Effector memory CD4-positive, alpha-beta T cell (primary cell): ENCODE measurements at regions not wholly inside any gene's neighbourhood (a gene's known extent, or its start where the extent isn't known, plus 50 kb on each side); places are given as distances from the start of the nearest gene placed in this dataset.
"Not testable (repeated sequence)": the region's sequence is repeated elsewhere in the genome, so short reads cannot be mapped to it uniquely, and the experiment has no call there.

Source experiments
- DNase-seq, 3 donors: peaks; one replicate each; pipeline ENCODE4 v3.0.0-alpha.2; 2020
- H3K27ac ChIP-seq: 2 replicates; pipeline ENCODE4 v1.7.0; 2013; ENCODE audit warnings: mild to moderate bottlenecking, low read length, moderate library complexity; ENCODE audit not compliant: insufficient read depth, poor library complexity, severe bottlenecking
- H3K27me3 ChIP-seq: replicated peaks from 2 replicates; pipeline ENCODE4 v1.7.0; 2013; ENCODE audit warnings: mild to moderate bottlenecking, low read length; ENCODE audit not compliant: insufficient read depth, control insufficient read depth, poor library complexity, severe bottlenecking
- H3K36me3 ChIP-seq: 2 replicates; pipeline ENCODE4 v1.7.0; 2013; ENCODE audit warnings: mild to moderate bottlenecking, low read length, moderate library complexity; ENCODE audit not compliant: control insufficient read depth, insufficient read depth
- H3K4me1 ChIP-seq: 2 replicates; pipeline ENCODE4 v1.7.0; 2013; ENCODE audit warnings: low read length, mild to moderate bottlenecking; ENCODE audit not compliant: control insufficient read depth, insufficient read depth, poor library complexity, severe bottlenecking
- H3K4me3 ChIP-seq: 2 replicates; pipeline ENCODE4 v1.7.0; 2013; ENCODE audit warnings: low read length, low read depth, mild to moderate bottlenecking; ENCODE audit not compliant: insufficient read depth, poor library complexity, severe bottlenecking
- H3K9me3 ChIP-seq: 2 replicates; pipeline ENCODE4 v1.7.0; 2013; ENCODE audit warnings: mild to moderate bottlenecking, low read length, moderate library complexity; ENCODE audit not compliant: control insufficient read depth

- peak overlapping the region; percentile 80 for H3K27ac ChIP-seq
- H3K4me1 ChIP-seq: peaks cover 51% of the 10 kb centered on the region
- no peaks in the 10 kb centered on the region for H3K36me3 ChIP-seq
- no peaks in the 10 kb centered on the region for H3K27me3 ChIP-seq
- H3K4me3 ChIP-seq: no peak overlapping the region
- H3K9me3 ChIP-seq: no peaks in the 10 kb centered on the region
- DNase-seq: peak; percentile 71 to 82 (median 74)
These were observed 59.7 kb downstream of the RAP2B start for GRCh38 chr3:153221748-153222162.

GRCh38 chr3:153226877-153227276 lies 64.9 kb downstream of the RAP2B start:
- not testable (repeated sequence) for H3K27me3 ChIP-seq, H3K4me3 ChIP-seq, DNase-seq, H3K9me3 ChIP-seq, H3K36me3 ChIP-seq, H3K27ac ChIP-seq
- peaks cover 18% of the 10 kb centered on the region for H3K4me1 ChIP-seq

GRCh38 chr3:153230427-153230826 lies 68.4 kb downstream of the RAP2B start:
- H3K4me3 ChIP-seq, H3K36me3 ChIP-seq: not testable (repeated sequence)

GRCh38 chr3:153231245-153231644 lies 69.2 kb downstream of the RAP2B start:
- not testable (repeated sequence) for H3K4me3 ChIP-seq, H3K27ac ChIP-seq, DNase-seq, H3K27me3 ChIP-seq, H3K9me3 ChIP-seq, H3K36me3 ChIP-seq, H3K4me1 ChIP-seq

More at GRCh38 chr3:153230427-153230826, 68.4 kb downstream of the RAP2B start:
- DNase-seq, H3K27ac ChIP-seq, H3K27me3 ChIP-seq, H3K9me3 ChIP-seq, H3K4me1 ChIP-seq: not testable (repeated sequence)

- H3K9me3 ChIP-seq, H3K36me3 ChIP-seq, DNase-seq, H3K4me1 ChIP-seq, H3K4me3 ChIP-seq, H3K27ac ChIP-seq, H3K27me3 ChIP-seq: not testable (repeated sequence)
These were observed 70.2 kb downstream of the RAP2B start for GRCh38 chr3:153232050-153232752.

- Histone ChIP-seq H3K4me3 (no peak overlapping the region), H3K9me3 (no peaks in the 10 kb centered on the region), H3K4me1 (peaks cover 2% of the 10 kb centered on the region), H3K36me3 (no peaks in the 10 kb centered on the region), H3K27ac (no peak overlapping the region), H3K27me3 (no peaks in the 10 kb centered on the region)
- no peak for DNase-seq
These were observed 70.8 kb downstream of the RAP2B start for GRCh38 chr3:153232851-153233271.

- no peak for DNase-seq
- Histone ChIP-seq H3K27ac (no peak overlapping the region), H3K9me3 (no peaks in the 10 kb centered on the region), H3K27me3 (no peaks in the 10 kb centered on the region), H3K4me3 (no peak overlapping the region), H3K36me3 (no peaks in the 10 kb centered on the region), H3K4me1 (peaks cover 2% of the 10 kb centered on the region)
These were observed 72.0 kb downstream of the RAP2B start for GRCh38 chr3:153233986-153234385.

GRCh38 chr3:153242896-153243295 lies 80.9 kb downstream of the RAP2B start:
- H3K4me3 ChIP-seq: no peak overlapping the region
- H3K27me3 ChIP-seq: no peaks in the 10 kb centered on the region
- DNase-seq: no peak
- no peak overlapping the region for H3K27ac ChIP-seq
- no peaks in the 10 kb centered on the region for H3K36me3 ChIP-seq
- H3K9me3 ChIP-seq: no peaks in the 10 kb centered on the region
- no peaks in the 10 kb centered on the region for H3K4me1 ChIP-seq

GRCh38 chr3:153244961-153245360 lies 82.9 kb downstream of the RAP2B start:
- no peak overlapping the region for H3K27ac ChIP-seq
- no peaks in the 10 kb centered on the region for H3K27me3 ChIP-seq
- H3K4me1 ChIP-seq: peaks cover 5% of the 10 kb centered on the region
- no peaks in the 10 kb centered on the region for H3K36me3 ChIP-seq
- no peak for DNase-seq
- no peak overlapping the region for H3K4me3 ChIP-seq
- H3K9me3 ChIP-seq: no peaks in the 10 kb centered on the region

GRCh38 chr3:153245661-153246060 lies 83.6 kb downstream of the RAP2B start:
- DNase-seq: no peak
- no peaks in the 10 kb centered on the region for H3K9me3 ChIP-seq
- H3K27me3 ChIP-seq: no peaks in the 10 kb centered on the region
- H3K4me1 ChIP-seq: peaks cover 5% of the 10 kb centered on the region
- H3K36me3 ChIP-seq: no peaks in the 10 kb centered on the region
- H3K27ac ChIP-seq: no peak overlapping the region
- no peak overlapping the region for H3K4me3 ChIP-seq
